ENCODE measurements at regions not wholly inside any gene's neighbourhood (a gene's known extent, or its start where the extent isn't known, plus 50 kb on each side); places are given as distances from the start of the nearest gene placed in this dataset.
A peak's percentile ranks its signal among the peaks of the same experiment; 100 is the strongest.
"Not testable (repeated sequence)": the region's sequence is repeated elsewhere in the genome, so short reads cannot be mapped to it uniquely, and the experiment has no call there.

DNA sequence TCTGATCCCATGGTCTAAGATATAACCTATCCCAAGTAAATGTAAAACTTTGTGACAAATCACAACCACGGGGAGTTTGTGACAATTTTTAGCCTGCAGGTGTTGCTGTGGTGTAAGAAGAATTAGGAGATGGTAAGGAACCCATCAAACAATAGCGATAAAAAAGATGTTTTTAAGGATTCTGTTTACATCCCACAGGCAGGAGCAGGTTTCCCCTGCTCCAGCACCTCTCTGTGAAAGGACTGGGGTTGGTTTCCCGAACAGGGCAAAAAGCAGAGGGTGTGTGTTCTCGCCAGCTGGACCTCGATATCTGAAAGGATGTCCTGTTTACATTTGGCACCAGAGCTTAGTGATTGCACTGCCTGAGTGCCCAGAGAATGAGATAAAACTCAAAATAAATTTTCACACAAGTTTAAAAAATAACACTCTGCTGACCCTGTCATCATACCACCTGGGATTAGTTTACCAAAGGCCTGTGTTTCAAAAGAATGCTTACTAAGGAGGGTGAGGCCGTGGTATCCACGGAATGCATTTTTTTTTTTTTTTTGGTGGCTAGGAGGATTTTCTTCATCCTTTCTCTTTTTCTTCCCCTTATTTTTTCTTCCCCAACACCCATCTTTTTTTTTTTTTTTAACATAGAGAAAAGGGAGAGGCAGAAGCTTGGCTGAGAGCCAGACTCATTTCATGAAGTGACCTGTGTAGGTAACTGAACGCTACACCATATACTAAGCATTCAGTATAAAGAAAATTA is 151.8 kb upstream of the DPH6 start:
- no peak for DNase-seq (ENCODE audit: low spot score in 2 of 2, unreplicated experiment in 2 of 2)
- Mint-ChIP-seq H3K9me3 (peaks cover 6% of the 10 kb centered on the region), H3K36me3 (no peaks in the 10 kb centered on the region), H3K27ac (peak overlapping the region; percentile 93), H3K4me1 (peaks cover 75% of the 10 kb centered on the region), H3K4me3 (peak overlapping the region; percentile 6), H3K27me3 (ENCODE audit: low read depth) (no peaks in the 10 kb centered on the region)
- TF ChIP-seq, protein P1, sequence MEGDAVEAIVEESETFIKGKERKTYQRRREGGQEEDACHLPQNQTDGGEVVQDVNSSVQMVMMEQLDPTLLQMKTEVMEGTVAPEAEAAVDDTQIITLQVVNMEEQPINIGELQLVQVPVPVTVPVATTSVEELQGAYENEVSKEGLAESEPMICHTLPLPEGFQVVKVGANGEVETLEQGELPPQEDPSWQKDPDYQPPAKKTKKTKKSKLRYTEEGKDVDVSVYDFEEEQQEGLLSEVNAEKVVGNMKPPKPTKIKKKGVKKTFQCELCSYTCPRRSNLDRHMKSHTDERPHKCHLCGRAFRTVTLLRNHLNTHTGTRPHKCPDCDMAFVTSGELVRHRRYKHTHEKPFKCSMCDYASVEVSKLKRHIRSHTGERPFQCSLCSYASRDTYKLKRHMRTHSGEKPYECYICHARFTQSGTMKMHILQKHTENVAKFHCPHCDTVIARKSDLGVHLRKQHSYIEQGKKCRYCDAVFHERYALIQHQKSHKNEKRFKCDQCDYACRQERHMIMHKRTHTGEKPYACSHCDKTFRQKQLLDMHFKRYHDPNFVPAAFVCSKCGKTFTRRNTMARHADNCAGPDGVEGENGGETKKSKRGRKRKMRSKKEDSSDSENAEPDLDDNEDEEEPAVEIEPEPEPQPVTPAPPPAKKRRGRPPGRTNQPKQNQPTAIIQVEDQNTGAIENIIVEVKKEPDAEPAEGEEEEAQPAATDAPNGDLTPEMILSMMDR (IDR thresholded peaks at IDR 0.05; ENCODE audit: unreplicated experiment) = no peak

DNA sequence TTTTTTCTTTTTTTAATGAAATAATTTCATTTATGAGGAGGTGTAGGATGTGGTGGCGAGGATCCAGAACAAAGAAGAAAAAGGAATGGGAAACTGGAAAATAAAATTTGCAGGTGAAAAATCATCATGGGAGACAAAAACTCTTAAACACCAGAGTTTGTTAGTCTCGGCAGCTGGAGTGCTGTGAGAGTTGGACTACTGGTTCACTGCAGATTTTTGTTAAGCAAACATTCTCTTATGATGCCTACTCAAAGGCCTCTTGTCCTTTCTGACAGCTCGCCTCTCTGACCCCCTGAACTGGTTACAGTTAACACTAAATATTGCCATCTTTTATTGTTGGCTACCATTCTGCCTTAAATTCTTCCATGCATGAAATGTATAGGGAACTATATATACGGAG is 152.4 kb upstream of the DPH6 start:
- no peaks in the 10 kb centered on the region for H3K36me3 Mint-ChIP-seq
- peaks cover 76% of the 10 kb centered on the region for H3K4me1 Mint-ChIP-seq
- peaks cover 6% of the 10 kb centered on the region for H3K9me3 Mint-ChIP-seq
- H3K27ac Mint-ChIP-seq = peak overlapping the region; percentile 93
- H3K4me3 Mint-ChIP-seq = no peak overlapping the region
- TF ChIP-seq, protein P1 (IDR thresholded peaks at IDR 0.05; ENCODE audit: unreplicated experiment) = no peak
- DNase-seq (ENCODE audit: low spot score in 2 of 2, unreplicated experiment in 2 of 2) = no peak
- no peaks in the 10 kb centered on the region for H3K27me3 Mint-ChIP-seq (ENCODE audit: low read depth)

DNA sequence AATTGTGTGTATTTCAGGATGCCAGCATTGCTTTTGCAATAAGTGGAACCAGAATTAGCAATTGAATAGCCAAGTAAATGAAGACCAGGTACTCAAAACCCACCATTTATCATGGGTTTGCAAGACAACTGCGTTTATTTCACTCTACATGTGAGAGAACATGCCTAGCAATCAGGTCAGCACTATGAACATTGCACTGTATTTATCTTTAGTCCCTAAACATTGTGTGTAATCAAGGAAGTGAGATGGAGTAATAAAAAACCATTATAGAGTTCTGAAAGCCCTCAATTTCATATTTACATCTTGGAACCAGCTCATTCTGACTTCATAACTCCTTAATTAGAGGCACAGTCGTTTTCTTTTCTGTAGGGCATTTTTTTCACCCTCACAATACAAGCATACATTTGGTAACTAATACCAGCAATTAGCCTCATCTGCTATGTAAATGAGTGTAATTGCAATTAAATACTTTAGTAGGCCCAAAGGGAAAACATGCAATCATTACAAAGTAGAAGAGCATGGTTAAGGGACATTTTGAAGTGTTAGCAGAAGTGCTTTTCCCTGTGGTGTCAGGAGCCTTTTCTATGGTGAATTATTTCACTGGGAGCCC is 153.1 kb upstream of the DPH6 start:
- H3K4me3 Mint-ChIP-seq = no peak overlapping the region
- peak overlapping the region; percentile 93 for H3K27ac Mint-ChIP-seq
- TF ChIP-seq, protein P1 (IDR thresholded peaks at IDR 0.05; ENCODE audit: unreplicated experiment) = no peak
- H3K4me1 Mint-ChIP-seq = peaks cover 72% of the 10 kb centered on the region
- H3K27me3 Mint-ChIP-seq (ENCODE audit: low read depth) = no peaks in the 10 kb centered on the region
- DNase-seq (ENCODE audit: low spot score in 2 of 2, unreplicated experiment in 2 of 2) = no peak
- no peaks in the 10 kb centered on the region for H3K36me3 Mint-ChIP-seq
- peaks cover 6% of the 10 kb centered on the region for H3K9me3 Mint-ChIP-seq

DNA sequence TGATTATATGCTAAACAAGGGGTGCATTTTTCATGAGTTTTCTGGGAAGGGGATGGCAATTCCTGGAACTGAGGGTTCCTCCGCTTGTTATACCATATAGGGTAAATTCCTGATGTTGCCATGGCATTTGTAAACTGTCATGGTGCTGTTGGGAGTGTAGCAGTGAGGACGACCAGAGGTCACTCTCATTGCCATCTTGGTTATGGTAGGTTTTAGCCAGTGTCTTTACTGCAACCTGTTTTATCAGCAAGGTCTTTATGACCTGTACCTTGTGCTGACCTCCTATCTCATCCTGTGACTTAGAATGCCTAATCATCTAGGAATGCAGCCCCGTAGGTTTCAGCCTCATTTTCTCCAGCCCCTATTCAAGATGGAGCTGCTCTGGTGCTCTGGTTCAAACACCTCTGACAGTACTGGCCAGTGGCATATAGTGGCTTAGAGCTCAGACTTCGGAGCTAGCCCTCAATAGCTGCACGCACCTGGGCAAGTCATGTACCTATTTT is 154.2 kb upstream of the DPH6 start:
- not testable (repeated sequence) for H3K27me3 Mint-ChIP-seq (ENCODE audit: low read depth); DNase-seq (ENCODE audit: low spot score in 2 of 2, unreplicated experiment in 2 of 2); H3K4me3 Mint-ChIP-seq; H3K36me3 Mint-ChIP-seq; H3K9me3 Mint-ChIP-seq
- H3K27ac Mint-ChIP-seq = peak overlapping the region; percentile 93
- H3K4me1 Mint-ChIP-seq = peaks cover 74% of the 10 kb centered on the region

DNA sequence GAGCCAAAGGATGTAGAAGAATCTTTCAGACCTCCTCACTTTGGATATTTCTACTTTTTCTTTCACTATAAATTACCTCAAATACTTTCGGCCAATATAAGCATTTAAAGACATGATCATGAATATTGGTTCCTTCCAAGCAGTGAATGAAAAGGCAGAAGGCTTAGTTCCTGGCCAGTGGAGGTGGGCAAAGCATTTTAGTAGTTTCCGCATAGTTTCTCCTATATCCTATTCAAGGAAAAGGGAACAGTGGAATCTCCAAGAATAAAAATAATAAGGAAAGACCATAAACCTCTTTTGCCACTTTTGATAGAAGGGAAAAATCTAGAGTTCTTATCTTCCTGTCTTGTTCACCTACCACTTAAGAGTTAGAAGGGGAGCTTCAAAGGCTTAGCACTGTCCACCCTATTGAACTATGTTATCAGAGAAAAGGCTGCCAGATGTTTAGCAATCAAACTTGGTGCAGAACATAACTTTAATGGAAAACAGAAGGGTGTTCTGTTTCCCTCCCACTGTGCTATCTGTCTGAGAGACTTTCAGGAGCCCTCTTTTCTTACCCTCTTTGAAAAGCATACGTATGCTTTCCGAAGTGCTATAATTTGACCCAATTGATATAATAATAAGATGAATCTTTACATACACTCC is 155.6 kb upstream of the DPH6 start:
- Mint-ChIP-seq H3K36me3 (no peaks in the 10 kb centered on the region), H3K4me1 (peaks cover 83% of the 10 kb centered on the region), H3K4me3 (no peak overlapping the region), H3K27ac (peak overlapping the region; percentile 71), H3K27me3 (ENCODE audit: low read depth) (no peaks in the 10 kb centered on the region), H3K9me3 (peaks cover 6% of the 10 kb centered on the region)
- DNase-seq (ENCODE audit: low spot score in 2 of 2, unreplicated experiment in 2 of 2) = no peak
- TF ChIP-seq, protein P1 (IDR thresholded peaks at IDR 0.05; ENCODE audit: unreplicated experiment) = no peak

Measured in mesothelial cell of epicardium (in vitro differentiated cells).